GM12878 (cell line): ENCODE measurements at regions not wholly inside any gene's neighbourhood (a gene's known extent, or its start where the extent isn't known, plus 50 kb on each side); places are given as distances from the start of the nearest gene placed in this dataset.

Experiments used
- ATAC-seq: fragments of 200-7000 bp; cut with Tn5 transposase; 3 replicates; pipeline ENCODE4 v1.9.1; 2020; ENCODE audit warnings: mild to moderate bottlenecking, moderate library complexity
- BruUV-seq: library from RNA; stranded (reverse); fragments of 400-500 nt; replicated peaks from 2 replicates; lab custom pipeline; 2021; lab: Mats Ljungman, UMichigan
- CTCF ChIA-PET: fragments of 300-600 bp; sonication (Branson Sonifier 250); formaldehyde crosslinking; extraction: SDS; loops from one replicate; lab custom pipeline; 2021; ENCODE audit warnings: inconsistent platforms; lab: Yijun Ruan, JAX
- POLR2A ChIA-PET: fragments of 350-600 bp; formaldehyde crosslinking; extraction: SDS; loops from one replicate; lab custom pipeline; 2021; ENCODE audit warnings: inconsistent platforms; lab: Charles Lee
- RAD21 ChIA-PET: fragments of 300-600 bp; sonication (Branson Sonifier 250); formaldehyde crosslinking; loops from one replicate; lab custom pipeline; 2023; ENCODE audit warnings: antibody characterized with exemption; ENCODE audit not compliant: unreplicated experiment; lab: Charles Lee
- SMC1A ChIA-PET: fragments of 300-600 bp; sonication (Branson Sonifier 250); formaldehyde crosslinking; loops from one replicate; lab custom pipeline; 2023; ENCODE audit not compliant: unreplicated experiment, uncharacterized antibody; lab: Charles Lee
- DNase-seq: peaks from one replicate; pipeline ENCODE4 v3.0.0-alpha.2; 2011; ENCODE audit warnings: low read depth, low spot score
- FAIRE-seq: peaks from 3 replicates; lab custom pipeline; 2011; peaks lifted over from hg19 to GRCh38; lab: Jason Lieb, UNC
- H2AFZ ChIP-seq: 2 replicates; pipeline ENCODE4 v1.6.0; 2011; ENCODE audit warnings: low read depth, low read length, control low read depth; ENCODE audit not compliant: control insufficient read depth
- H3K27ac ChIP-seq: 2 replicates; pipeline ENCODE4 v1.5.1; 2011; ENCODE audit warnings: control low read depth; ENCODE audit not compliant: control insufficient read depth, insufficient read depth
- H3K27me3 ChIP-seq, 2 experiments: replicated peaks in 1 of 2; 2 replicates each; pipeline versions ENCODE4 v1.6.0 to v1.6.1; 2011; ENCODE audit warnings: low read length in 1 of 2; ENCODE audit not compliant: control insufficient read depth in 2 of 2, insufficient read depth in 2 of 2
- H3K36me3 ChIP-seq, 2 experiments: 2 replicates each; pipeline ENCODE4 v1.5.1; 2011; ENCODE audit warnings: low read length in 1 of 2; ENCODE audit not compliant: control insufficient read depth in 2 of 2, insufficient read depth in 2 of 2
- H3K4me1 ChIP-seq: 2 replicates; pipeline ENCODE4 v1.6.1; 2011; ENCODE audit warnings: mild to moderate bottlenecking, low read length, moderate library complexity, mixed read lengths; ENCODE audit not compliant: control insufficient read depth, insufficient read depth
- H3K4me2 ChIP-seq: 2 replicates; pipeline ENCODE4 v1.6.0; 2011; ENCODE audit warnings: control low read depth; ENCODE audit not compliant: control insufficient read depth, insufficient read depth
- H3K4me3 ChIP-seq: fragments of 200-600 bp; sonication (generic); 2 replicates; pipeline ENCODE4 v1.5.1; 2016
- H3K79me2 ChIP-seq: 2 replicates; pipeline ENCODE4 v1.6.0; 2011; ENCODE audit warnings: low read length; ENCODE audit not compliant: control insufficient read depth, insufficient read depth
- H3K9ac ChIP-seq: 2 replicates; pipeline ENCODE4 v1.8.0; 2011; ENCODE audit warnings: low read length, control low read depth, mixed read lengths; ENCODE audit not compliant: control insufficient read depth, insufficient read depth
- H3K9me3 ChIP-seq: replicated peaks from 3 replicates; pipeline ENCODE4 v1.5.1; 2011; ENCODE audit warnings: mild to moderate bottlenecking, low read length; ENCODE audit not compliant: control insufficient read depth, insufficient read depth
- H4K20me1 ChIP-seq: 2 replicates; pipeline ENCODE4 v1.6.0; 2011; ENCODE audit not compliant: control insufficient read depth, insufficient read depth
- E4F1 ChIP-seq: fragments of 450-650 bp; IDR thresholded peaks from 2 replicates; pipeline ENCODE4 v1.6.1; 2018; ENCODE audit warnings: borderline replicate concordance, mild to moderate bottlenecking; ENCODE audit not compliant: partially characterized antibody
- EP300 ChIP-seq, 2 experiments: fragments of 150-350 bp in 1 of 2; IDR thresholded peaks; 2 replicates each; pipeline ENCODE4 v1.6.1; 2011 to 2012; ENCODE audit warnings: low read depth in 2 of 2, low read length in 2 of 2, borderline replicate concordance in 1 of 2, improper control_type of control experiment in 1 of 2, inconsistent platforms in 1 of 2; ENCODE audit not compliant: control insufficient read depth in 1 of 2
- HDGF ChIP-seq: fragments of 450-650 bp; IDR thresholded peaks from 2 replicates; pipeline ENCODE4 v1.6.1; 2016; ENCODE audit warnings: antibody characterized with exemption
- IKZF2 ChIP-seq, 2 experiments: fragments of 450-650 bp; IDR thresholded peaks; 2 replicates each; pipeline ENCODE4 v1.6.1; 2017; ENCODE audit warnings: mild to moderate bottlenecking in 2 of 2, moderate library complexity in 2 of 2
- IRF4 ChIP-seq: IDR thresholded peaks from 2 replicates; pipeline ENCODE4 v1.6.1; 2011; ENCODE audit warnings: low read depth, low read length
- POLR2AphosphoS5 ChIP-seq: IDR thresholded peaks from 2 replicates; pipeline ENCODE4 v1.6.1; 2011; ENCODE audit warnings: mild to moderate bottlenecking, low read length, inconsistent platforms
- RAD51 ChIP-seq: fragments of 450-650 bp; IDR thresholded peaks from 2 replicates; pipeline ENCODE4 v1.6.1; 2016; ENCODE audit warnings: moderate library complexity, mild to moderate bottlenecking, inconsistent platforms
- RELA ChIP-seq: fragments of 450-650 bp; IDR thresholded peaks from 2 replicates; pipeline ENCODE4 v1.8.0; 2014; ENCODE audit warnings: borderline replicate concordance; ENCODE audit not compliant: partially characterized antibody
- SMAD1 ChIP-seq: fragments of 450-650 bp; IDR thresholded peaks from 2 replicates; pipeline ENCODE4 v1.6.1; 2018; ENCODE audit warnings: mild to moderate bottlenecking, low read depth; ENCODE audit not compliant: partially characterized antibody
- SMARCA5 ChIP-seq: fragments of 450-650 bp; IDR thresholded peaks from 2 replicates; pipeline ENCODE4 v1.6.1; 2017; ENCODE audit warnings: mild to moderate bottlenecking
- SRF ChIP-seq, 2 experiments: IDR thresholded peaks; 2 replicates each; pipeline ENCODE4 v1.6.1; 2011; ENCODE audit warnings: low read depth in 2 of 2, low read length in 2 of 2, mild to moderate bottlenecking in 1 of 2, moderate library complexity in 1 of 2
- TAF1 ChIP-seq: IDR thresholded peaks from 2 replicates; pipeline ENCODE4 v1.6.1; 2011; ENCODE audit warnings: mild to moderate bottlenecking, low read depth, low read length, borderline replicate concordance
- YBX1 ChIP-seq: fragments of 450-650 bp; IDR thresholded peaks from 2 replicates; pipeline ENCODE4 v1.6.1; 2016; ENCODE audit warnings: antibody characterized with exemption
- ZNF274 ChIP-seq: IDR thresholded peaks from one replicate; pipeline ENCODE4 v1.8.0; 2011; ENCODE audit not compliant: insufficient read length, insufficient read depth
- ZNF384 ChIP-seq: IDR thresholded peaks from 2 replicates; pipeline ENCODE4 v1.6.1; 2012; ENCODE audit warnings: low read depth, mild to moderate bottlenecking, low read length, improper control_type of control experiment, borderline replicate concordance
- ZZZ3 ChIP-seq: IDR thresholded peaks from 2 replicates; pipeline ENCODE4 v1.6.1; 2011; ENCODE audit warnings: low read depth; ENCODE audit not compliant: control insufficient read depth, insufficient read length
- WGBS: methylation state at CpG from one replicate; pipeline ENCODE4 v1.1.6; 2016; ENCODE audit warnings: low lambda C conversion rate; ENCODE audit not compliant: insufficient replicate concordance, insufficient coverage; ENCODE audit errors: missing lambda C conversion rate; 5-methylcytosine and 5-hydroxymethylcytosine counted together
- in situ Hi-C: fragments of 300-500 bp; cut with MboI; formaldehyde crosslinking; loops from 9 replicates; pipeline ENCODE4 v1.14.3; 2018; ENCODE audit warnings: mixed read lengths
- intact Hi-C: fragments of 100-400 bp; cut with micrococcal nuclease; formaldehyde crosslinking; loops from one replicate; pipeline ENCODE4 v1.14.2; 2022; ENCODE audit not compliant: unreplicated experiment

GRCh38 chr4:141463678-141464077, 172.7 kb upstream of the IL15 start:
- H3K79me2 ChIP-seq: no peaks in the 10 kb centered on the region
- 0% methylated on average over 2 of the region's 2 CpGs for WGBS

More at GRCh38 chr4:141463678-141464077, 172.7 kb upstream of the IL15 start:
- no peaks in the 10 kb centered on the region for H4K20me1 ChIP-seq
- ChIA-PET RAD21 (no interaction called here), POLR2A (no interaction called here), SMC1A (no interaction called here), CTCF (no interaction called here)
- in situ Hi-C loops (no loop called here), intact Hi-C loops (no loop called here)
- BruUV-seq: no TSS peak
- ATAC-seq (no peak), DNase-seq (no peak), FAIRE-seq (no peak)
- no peak overlapping the region for H3K9ac ChIP-seq
- no peak overlapping the region for H3K4me3 ChIP-seq
- H3K4me2 ChIP-seq: no peak overlapping the region
- H3K27ac ChIP-seq: no peak overlapping the region
- H3K36me3 ChIP-seq: no peaks in the 10 kb centered on the region
- no peaks in the 10 kb centered on the region for H3K4me1 ChIP-seq
- H2AFZ ChIP-seq: no peak overlapping the region
- no peaks in the 10 kb centered on the region for H3K9me3 ChIP-seq
- TF ChIP-seq RELA (no peak), RAD51 (no peak), POLR2AphosphoS5 (no peak), YBX1 (no peak), ZNF384 (no peak), SRF (IDR thresholded peaks at IDR 0.05; ENCODE audit: low read depth in 2 of 2, low read length in 2 of 2) (no peak), ZZZ3 (no peak), IKZF2 (IDR thresholded peaks at IDR 0.05) (no peak), E4F1 (no peak), SMARCA5 (no peak), ZNF274 (no peak), HDGF (no peak), EP300 (IDR thresholded peaks at IDR 0.05; ENCODE audit: borderline replicate concordance in 1 of 2, control insufficient read depth in 1 of 2, low read depth in 2 of 2, low read length in 2 of 2) (no peak), TAF1 (no peak), SMAD1 (no peak), IRF4 (no peak)
- TF ChIP-seq, all 136 proteins: peak for 0
- H3K27me3 ChIP-seq: no peaks in the 10 kb centered on the region
